HG03342 (cell line): ENCODE measurements at regions not wholly inside any gene's neighbourhood (a gene's known extent, or its start where the extent isn't known, plus 50 kb on each side); places are given as distances from the start of the nearest gene placed in this dataset.
"Not testable (repeated sequence)": the region's sequence is repeated elsewhere in the genome, so short reads cannot be mapped to it uniquely, and the experiment has no call there.

ENCODE experiments used
- ATAC-seq: cut with Tn5 transposase; IDR thresholded peaks from one replicate; pipeline ENCODE4 v1.9.1; 2021; ENCODE audit warnings: mild to moderate bottlenecking, moderate library complexity; ENCODE audit not compliant: unreplicated experiment

DNA sequence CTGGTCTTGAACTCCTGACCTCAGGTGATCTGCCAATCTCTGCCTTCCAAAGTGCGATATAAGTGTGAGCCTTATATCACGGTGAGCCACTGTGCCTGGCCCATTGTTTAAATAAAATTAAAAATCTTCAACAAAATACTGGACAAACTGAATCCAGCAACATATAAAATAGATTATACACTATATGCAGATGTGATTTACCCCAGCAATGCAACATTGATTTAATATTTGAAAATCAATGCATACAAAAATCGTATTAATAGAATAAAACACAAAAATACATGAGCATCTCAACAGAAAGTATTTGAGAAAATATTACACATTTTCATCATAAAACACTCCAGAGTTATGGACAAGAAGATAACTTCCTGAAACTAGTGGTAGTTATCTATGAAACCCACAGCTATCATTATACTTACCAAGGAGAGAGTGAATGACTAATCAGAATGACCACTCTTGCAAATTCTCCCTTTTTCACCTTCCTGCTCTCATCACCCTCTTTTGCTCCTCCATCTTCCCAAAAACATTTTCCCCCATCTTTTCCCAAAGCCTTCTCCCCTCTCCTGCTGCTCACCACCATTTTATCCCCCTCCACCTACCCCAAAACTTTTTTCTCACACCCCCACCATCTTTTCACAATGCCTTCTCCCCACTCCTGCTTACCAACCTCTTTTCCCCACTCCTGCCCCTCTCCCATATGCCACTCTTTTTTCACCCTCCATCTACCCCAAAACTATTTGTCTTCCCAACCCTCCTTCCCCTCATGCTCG, 122.1 kb upstream of the VPREB1 start:
- ATAC-seq = no peak

DNA sequence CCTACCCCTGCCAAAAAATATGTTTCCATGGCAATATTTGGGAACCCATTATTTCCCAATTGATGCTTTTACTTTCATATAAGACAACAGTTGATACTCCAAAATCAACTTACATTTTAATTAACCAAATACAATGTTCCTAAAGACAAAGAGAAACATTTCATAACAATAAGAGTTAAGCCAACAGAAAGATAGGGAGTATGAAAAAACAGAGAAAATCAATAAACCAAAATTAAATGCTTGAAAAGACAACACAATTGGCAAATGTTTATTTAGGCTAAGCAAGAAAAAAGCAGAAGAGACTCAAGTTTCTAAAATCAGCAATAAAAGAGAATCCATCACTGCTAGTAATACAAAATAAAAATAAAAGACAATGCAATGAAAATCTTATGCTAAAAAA, 123.1 kb upstream of the VPREB1 start:
- ATAC-seq = no peak

DNA sequence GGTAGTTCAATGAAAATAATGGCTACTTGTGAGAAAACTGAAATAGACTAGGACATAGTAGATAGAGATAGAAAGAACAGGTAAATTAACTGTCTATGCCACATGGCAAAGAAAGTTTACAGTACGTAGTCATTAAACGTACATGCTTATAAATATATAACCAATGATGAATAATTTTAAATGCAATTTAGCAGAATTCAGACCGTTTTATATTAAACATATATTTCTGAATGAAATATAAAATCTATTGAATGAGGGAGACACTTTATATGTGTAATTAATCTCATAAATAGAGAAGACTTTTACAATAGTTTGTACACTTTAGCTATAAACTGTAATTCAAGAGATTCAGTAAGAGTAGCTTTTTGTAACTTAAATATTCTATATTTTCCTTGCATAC, 124.4 kb upstream of the VPREB1 start:
- no peak for ATAC-seq

DNA sequence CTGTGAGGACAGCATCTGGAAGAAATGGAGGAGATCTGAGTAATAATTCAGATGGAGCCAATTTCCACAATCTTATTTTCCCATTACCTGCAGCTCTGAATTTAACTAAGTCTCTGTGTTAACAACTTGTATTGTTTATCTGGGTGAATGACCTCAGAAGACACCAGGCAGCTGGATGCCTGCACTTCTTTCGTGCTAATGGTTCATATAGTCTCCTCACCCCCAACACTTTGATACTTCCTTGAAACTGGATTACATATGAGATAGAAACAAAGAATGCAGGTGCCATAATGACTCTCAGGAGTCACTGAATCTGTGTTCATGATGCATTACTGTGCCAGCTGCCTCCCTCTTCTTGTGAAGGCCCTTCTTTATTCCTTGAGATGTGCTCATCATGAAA, 125.6 kb upstream of the VPREB1 start:
- no peak for ATAC-seq

DNA sequence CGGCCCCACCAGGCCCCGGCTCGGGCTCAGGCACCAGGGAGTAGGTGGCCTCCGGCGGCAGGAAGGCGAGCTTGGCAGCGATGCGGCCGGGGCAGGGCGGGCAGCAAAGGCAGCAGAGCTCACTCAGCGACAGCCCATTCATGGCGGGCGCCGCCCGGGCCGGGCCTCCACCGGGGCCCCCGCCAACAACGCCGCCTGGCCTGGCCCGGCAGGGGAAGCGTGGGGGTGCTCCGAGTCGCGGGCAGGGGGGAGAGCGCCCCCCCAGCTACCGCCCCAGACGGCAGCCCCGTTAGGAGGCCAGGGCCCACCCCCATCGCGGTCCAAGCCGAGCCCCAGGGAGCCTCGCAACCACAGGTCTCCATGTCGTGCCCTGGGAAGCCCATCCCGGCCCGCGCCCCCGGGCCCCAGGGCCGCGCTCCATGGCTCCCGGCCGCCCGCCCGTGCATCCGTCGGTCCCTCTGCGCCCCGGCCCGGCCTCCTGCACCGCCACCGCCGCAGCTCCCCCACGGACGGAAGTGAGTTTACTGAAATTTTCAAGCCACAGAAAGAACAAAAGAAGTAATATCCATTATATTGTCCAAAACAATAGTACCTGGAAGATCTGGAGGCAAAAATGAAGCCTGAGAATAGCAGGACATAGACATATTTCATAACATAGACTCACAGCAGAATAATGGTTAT, 126.6 kb upstream of the VPREB1 start:
- not testable (repeated sequence) for ATAC-seq

DNA sequence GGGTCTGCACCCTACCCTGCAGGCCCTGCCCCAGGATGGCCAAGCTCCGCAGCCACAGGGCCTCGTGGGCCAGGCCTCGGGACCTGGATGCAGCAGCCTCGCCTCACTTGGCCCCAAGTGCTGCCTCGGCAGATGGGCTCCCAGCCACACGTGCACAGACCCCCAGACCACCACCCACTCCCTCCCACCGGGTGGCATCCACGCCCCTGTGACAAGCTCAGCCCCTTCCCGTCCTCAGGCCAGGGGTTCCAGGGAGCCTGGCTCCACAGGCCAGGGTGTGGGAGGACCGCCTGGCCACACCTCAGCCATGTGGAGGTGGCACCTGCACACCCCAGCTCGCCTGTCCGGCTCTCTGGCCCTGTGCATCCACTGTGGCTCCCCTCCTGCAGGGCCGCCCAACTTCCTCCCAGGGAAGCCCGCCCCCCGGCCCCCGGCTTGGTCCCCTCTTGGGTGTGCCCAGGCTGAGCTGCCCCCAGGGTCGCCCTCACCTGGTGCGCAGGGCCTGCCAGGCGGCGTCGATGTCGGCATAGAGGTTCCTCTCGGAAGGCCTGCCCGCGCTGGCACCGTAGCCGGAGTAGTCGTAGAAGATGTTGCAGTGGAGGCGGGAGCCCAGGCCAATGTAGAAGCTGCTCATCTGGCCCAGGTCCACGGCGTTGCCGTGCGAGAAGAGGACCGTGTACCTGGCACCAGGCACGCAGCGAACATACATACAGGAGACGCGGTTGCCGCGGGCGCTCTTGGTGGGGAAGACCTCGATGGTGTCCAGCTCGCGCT, 127.4 kb upstream of the VPREB1 start:
- not testable (repeated sequence) for ATAC-seq

DNA sequence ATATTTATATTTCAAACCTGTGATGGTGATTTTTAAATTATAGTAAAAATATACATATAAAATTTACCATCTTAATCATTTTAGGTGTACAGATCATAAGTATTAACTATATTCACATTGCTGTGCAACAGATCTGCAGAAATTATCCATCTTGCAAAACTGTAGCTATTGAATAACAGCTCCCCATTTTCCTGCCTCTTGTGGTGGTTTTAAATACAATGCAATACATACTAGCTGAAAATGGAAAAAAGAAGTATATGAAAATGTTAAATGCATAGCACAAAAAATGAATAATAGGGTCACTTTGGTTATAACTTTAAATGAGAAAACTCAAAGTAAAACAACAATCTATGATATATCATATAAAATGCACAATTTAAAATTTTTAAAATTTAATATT, 130.9 kb upstream of the VPREB1 start:
- ATAC-seq = no peak

DNA sequence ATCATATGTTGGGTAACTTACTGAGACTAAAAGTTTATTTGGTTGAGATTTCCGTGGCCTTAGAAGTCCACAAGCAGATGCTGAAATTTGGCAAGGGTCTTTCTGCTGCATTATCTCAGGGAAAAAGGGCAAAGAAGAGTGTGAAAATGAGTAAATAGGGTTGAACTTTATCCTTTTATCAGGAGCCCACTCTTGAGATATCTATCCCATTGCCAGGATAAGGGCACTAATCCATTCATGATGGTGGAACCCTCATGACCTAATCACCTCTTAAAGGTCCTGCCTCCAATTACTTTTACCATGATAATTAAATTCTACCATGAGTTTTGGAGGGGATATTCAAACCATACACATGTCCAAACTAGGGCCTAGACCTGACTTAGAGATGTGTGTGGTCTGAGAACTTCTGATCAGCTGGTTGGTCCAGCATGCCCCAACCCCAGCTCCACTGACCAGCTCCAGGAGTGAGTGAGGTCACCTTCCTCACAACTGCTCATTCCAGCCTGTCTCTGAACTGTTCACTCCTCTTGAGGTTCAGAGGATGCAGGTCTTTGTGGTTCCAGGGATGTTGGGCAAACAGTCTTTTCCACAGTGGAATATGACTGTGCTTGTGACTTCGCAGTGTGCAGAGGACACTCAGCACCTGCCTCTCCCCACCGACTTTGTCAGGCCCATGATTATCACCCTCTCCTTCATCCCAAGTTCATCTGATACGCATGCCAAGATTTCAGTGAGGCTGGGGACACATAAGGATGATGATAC, 130.1 kb upstream of the TOP3B start:
- no peak for ATAC-seq

DNA sequence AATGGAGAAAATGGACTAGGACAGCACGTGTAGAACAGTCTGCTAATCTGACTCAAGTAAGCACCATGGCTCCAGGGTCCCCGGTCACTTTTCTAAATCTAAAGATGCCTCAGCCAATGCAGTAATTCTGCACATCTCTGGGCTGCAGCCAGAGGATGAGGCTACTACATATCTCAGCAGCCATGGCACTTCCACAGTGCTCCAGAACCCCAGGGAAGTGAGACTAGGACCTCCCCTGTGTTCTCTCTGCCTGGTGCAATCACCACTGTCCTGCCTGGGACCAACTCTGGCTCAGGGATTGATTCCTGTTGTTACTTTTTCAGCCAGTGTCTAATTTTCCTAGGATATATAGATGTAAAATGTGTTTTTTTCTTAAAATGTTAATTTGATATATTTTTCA, 129.4 kb upstream of the TOP3B start:
- no peak for ATAC-seq

DNA sequence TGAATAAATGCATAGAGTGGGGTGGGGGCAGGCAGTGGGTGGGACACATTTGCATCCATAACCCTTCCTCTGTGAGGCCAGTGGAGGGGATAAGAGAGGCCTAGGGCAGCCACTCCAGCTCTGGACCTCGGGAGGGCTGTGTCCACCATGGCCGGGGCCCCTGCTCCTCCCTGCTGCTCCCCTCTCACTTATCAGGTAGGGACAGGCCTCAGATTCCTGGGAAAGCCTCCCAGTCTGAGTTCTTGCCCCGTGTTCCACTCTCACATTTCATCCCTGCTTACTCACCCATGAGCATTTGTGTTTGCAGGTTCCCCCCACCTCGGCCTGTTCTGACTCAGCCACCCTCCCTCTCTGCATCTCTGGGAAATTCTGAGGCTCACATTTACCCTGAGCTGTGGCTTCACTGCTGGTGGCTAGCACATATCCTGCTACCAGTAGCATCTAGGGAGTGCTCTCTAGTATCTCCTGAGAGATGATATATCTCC, 128.7 kb upstream of the TOP3B start:
- peak; percentile 47 for ATAC-seq

DNA sequence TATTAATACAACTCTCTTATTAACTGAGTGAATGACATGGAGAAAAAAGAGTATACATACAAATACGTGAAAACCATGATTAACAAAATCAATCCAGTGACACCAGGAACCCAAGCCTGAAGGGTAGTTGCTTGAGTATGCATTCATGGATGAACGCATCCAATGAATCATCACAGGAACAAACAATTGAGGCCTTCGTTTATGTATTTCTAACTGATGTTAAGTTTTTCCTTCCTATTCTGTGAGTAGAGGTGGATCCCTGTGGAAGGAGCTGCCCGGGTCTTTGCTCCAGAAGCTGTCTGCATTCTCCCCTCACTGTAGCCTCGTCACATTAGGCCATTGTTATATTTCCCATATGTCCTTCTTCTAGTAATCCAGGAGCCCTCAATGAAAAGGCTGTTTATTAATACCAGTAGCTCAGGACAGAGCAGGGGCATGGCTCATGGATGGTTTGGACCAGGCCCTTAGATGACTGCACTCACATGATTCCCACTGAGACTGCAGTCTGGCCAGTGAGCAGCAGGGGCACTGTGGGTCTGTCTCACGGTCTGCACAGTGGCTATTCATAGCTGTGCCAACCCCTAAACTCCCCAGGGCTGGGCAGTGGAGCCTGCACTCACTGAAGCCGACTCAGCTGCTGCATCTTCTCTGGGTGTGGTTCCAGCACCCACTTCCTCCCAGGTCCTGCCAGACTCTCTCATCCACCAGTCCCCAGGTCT, 128.1 kb upstream of the TOP3B start:
- ATAC-seq = peak; percentile 88

DNA sequence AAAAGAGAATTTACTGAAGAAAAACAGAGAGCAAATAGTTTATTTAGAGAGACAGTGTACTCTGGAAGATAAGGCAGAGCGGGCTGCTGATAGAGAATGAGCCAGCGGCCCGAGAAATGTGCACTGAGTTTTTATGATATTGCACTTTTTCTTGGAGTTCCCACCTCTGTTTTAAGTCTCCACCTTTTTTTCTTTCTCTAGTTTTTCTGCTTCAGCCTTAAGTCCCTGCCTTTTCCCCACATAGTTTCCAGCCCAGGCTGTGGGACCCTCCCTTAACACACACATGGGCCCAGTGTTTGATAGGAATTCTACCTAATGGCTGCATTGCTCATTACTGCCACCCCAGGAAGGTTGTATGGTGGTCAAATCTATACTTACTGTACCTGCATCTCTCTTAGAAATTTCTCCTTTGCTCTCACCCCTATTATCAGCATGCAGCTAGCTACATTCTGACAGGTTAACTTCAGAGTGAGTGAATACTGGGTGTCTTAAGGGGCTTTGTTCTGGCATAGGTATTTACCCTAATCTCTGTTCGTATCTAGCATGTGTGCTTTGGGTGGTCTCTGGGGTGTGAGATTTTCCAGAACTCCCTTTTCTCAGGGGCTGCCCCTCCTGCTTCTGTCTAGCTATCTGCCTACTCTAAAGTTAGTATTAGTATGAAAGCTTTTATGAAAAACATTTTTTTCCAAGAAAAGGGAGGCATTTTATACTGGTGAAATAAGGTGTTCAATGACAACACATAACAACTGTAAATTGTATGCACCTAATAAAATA, 127.3 kb upstream of the TOP3B start:
- no peak for ATAC-seq

DNA sequence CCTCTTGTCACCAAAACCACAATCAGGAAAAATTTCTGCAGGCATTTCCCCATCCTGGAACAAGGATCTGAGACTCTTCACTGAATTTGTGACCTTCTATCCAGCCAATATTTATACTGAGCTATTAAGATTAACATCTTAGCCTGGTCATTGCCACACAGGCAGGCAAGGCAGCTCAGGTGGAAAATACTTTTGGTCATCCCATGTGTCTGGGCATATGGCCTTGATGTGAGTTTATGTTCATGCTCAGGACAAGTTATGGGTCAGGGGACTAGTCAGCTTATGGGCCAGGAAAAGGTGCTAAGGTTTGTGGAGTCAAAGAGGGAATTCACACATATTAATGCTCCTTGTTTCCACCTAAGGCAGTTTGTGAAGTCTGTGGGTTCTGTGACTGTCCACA, 124.3 kb upstream of the TOP3B start:
- no peak for ATAC-seq

DNA sequence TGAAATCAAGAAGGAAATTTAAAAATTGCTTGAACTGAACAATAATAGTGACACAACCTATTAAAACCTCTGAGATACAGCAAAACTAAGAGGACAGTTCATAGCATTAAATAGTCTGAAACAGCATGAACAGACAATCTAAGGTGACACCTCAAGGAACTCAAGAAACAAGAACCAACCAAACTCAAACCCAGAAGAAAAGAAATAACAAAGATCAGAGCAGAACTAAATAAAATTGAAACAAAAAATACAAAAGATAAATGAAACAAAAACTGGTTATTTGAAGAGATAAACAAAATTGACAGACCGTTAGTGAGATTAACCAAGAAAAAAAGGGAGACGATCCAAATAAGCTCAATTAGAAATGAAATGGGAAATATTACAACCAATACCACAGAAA, 122.8 kb upstream of the TOP3B start:
- no peak for ATAC-seq

DNA sequence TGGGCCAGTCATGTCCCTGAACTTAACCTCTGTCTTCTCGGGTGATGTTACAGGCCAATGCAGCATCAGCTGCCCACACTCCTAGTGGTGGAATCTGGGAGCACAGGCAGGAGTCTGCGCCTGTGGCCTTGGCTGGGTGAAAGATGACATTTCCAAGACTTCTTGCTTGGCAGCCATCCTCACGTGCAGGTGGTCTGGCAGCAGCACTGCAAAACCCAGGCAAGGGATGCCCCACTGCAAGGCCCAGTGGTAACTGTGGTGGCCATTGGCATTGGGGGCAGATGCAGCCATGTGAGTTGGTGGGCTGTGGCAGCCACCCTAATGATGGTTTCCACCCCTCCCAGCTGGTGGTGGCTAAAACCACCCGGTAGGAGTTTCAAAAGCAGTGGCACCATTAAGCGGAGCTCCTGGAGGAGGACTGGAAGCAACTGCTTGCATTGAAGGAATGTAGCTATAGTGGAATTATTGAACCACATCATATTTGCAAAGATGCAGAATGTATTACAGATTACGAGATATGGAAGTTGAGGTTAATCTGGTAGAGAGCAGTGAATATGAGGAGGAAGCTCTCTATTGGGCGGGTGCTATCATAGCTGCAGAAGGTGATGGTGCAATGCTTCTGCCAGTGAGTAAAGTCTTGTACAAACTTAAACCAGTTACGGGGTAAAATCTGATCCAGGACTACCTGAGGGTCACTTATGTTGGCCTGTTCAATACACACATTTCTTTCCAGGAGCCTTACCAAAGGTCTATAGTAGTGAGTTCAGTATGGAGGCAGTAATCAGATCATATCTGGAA, 120.7 kb upstream of the TOP3B start:
- ATAC-seq = no peak

DNA sequence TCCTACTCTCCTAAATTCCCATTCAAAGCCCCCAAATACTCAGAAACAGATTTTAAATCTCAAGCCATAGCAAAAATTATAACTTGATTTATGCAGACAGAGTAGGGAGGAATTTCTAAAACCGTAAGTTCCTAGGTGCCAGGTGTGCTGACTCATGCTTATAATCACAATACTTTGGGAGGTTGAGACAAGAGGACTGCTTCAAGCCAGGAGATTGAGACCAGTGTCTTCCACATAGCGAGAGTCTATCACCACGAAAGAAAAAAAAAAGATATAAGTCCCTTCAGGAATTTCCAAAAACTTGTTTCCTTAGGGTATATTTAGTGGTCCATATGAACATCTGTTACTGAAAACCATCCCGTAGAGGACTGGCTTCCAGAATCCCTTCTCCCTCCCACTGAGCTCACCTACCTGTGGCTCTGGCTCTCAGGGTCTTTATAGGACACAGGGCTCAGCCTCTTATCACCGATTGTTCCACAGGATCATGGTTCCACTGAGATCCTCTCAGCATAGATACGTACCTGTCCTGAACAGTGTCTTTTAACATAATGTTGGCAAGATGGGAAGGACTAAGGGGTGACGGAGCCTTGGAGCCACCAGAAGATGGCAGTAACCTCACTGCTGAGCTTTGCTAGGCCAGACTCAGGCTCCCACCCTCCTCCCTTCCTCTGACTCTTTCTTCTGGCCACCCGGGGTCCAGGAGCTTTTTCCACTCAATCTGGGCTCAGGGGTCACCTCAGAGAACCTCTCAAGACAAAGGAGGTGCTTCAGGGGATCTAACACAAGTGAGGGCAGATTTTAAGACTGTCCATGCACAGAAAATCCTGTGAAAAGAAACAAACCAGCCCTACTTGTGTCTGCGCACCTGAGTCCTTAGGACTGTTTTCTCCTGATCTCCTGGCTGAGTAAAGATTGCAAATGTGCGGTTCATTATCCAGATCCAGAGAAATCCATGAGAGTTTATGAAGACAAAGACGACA, 117.5 kb upstream of the TOP3B start:
- ATAC-seq = no peak

DNA sequence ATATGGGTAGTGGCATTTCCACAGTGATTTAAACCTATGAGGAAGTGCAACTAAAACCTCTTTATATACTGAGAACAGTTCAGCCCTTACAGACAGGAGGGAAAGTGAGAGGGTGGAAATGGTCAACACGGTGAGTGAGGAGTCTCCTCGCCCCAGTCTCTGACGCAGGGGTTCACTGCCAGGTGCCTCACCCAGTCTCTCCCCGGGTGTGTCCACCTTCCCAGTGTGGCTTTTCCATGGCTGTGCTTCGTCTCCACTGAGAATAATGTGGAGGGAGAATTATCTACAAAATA, 116.6 kb upstream of the TOP3B start:
- no peak for ATAC-seq
